ENCODE measurements at regions not wholly inside any gene's neighbourhood (a gene's known extent, or its start where the extent isn't known, plus 50 kb on each side); places are given as distances from the start of the nearest gene placed in this dataset.

DNA sequence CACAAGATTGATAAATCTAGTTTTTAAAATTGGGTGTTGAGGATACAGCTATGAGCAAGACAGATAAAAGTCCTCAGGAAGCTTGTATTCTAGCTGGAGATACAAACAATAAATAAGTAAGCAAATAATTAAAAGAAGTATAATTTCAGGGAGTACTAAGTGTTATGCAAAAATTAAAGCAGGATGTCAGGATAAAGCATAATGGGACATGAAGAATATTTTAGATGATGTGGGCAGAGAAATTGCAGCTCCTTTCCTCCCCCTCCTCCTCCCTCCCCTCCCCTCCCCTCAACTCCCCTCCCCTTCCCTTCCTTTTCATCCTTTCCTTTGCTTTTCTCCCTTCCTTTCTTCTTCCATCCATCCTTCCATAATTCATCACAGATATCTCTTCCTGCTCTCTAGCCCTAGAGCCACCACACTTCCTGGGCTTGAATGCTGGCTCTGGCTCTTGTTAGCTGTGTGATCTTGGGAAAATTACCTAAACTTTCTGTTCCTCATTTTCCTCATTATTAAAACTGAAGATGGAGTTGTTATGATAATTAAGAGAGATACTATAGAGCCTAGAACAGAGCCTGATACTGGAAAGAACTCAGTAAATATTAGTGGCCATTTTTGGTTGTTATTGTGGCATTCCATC is 323.9 kb downstream of the AACS start:
- no peak overlapping the region for H3K27ac ChIP-seq (ENCODE audit: low read length)
- H3K27me3 ChIP-seq (ENCODE audit: insufficient read depth, low read depth, low read length): no peaks in the 10 kb centered on the region
- no peaks in the 10 kb centered on the region for H4K20me1 ChIP-seq (ENCODE audit: insufficient read depth)
- no peak overlapping the region for H3K4me2 ChIP-seq (ENCODE audit: low read length)
- no peaks in the 10 kb centered on the region for H3K9me2 ChIP-seq (ENCODE audit: insufficient read depth, low read length)
- H3K4me3 ChIP-seq (ENCODE audit: low read length): no peak overlapping the region
- no peaks in the 10 kb centered on the region for H3K36me3 ChIP-seq (ENCODE audit: insufficient read depth, low read length)
- no peak for TF ChIP-seq MXI1 (conservative IDR thresholded peaks at IDR 0.05; ENCODE audit: poor library complexity, severe bottlenecking)
- TF ChIP-seq, protein P1, sequence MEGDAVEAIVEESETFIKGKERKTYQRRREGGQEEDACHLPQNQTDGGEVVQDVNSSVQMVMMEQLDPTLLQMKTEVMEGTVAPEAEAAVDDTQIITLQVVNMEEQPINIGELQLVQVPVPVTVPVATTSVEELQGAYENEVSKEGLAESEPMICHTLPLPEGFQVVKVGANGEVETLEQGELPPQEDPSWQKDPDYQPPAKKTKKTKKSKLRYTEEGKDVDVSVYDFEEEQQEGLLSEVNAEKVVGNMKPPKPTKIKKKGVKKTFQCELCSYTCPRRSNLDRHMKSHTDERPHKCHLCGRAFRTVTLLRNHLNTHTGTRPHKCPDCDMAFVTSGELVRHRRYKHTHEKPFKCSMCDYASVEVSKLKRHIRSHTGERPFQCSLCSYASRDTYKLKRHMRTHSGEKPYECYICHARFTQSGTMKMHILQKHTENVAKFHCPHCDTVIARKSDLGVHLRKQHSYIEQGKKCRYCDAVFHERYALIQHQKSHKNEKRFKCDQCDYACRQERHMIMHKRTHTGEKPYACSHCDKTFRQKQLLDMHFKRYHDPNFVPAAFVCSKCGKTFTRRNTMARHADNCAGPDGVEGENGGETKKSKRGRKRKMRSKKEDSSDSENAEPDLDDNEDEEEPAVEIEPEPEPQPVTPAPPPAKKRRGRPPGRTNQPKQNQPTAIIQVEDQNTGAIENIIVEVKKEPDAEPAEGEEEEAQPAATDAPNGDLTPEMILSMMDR (IDR thresholded peaks at IDR 0.05; ENCODE audit: poor library complexity, severe bottlenecking): no peak
- no peak for TF ChIP-seq EZH2 (IDR thresholded peaks at IDR 0.05; ENCODE audit: borderline replicate concordance, insufficient read depth, low read length, poor library complexity, severe bottlenecking)
- no peak for TF ChIP-seq RAD21 (conservative IDR thresholded peaks at IDR 0.05)
- no peak for TF ChIP-seq SMC3 (conservative IDR thresholded peaks at IDR 0.05; ENCODE audit: poor library complexity)
- no peak for TF ChIP-seq POLR2AphosphoS5 (IDR thresholded peaks at IDR 0.05)
- no peak for TF ChIP-seq EP300 (conservative IDR thresholded peaks at IDR 0.05; ENCODE audit: poor library complexity, severe bottlenecking)
- no peak for TF ChIP-seq TAF1 (IDR thresholded peaks at IDR 0.05; ENCODE audit: low read depth)
- TF ChIP-seq, protein P2, sequence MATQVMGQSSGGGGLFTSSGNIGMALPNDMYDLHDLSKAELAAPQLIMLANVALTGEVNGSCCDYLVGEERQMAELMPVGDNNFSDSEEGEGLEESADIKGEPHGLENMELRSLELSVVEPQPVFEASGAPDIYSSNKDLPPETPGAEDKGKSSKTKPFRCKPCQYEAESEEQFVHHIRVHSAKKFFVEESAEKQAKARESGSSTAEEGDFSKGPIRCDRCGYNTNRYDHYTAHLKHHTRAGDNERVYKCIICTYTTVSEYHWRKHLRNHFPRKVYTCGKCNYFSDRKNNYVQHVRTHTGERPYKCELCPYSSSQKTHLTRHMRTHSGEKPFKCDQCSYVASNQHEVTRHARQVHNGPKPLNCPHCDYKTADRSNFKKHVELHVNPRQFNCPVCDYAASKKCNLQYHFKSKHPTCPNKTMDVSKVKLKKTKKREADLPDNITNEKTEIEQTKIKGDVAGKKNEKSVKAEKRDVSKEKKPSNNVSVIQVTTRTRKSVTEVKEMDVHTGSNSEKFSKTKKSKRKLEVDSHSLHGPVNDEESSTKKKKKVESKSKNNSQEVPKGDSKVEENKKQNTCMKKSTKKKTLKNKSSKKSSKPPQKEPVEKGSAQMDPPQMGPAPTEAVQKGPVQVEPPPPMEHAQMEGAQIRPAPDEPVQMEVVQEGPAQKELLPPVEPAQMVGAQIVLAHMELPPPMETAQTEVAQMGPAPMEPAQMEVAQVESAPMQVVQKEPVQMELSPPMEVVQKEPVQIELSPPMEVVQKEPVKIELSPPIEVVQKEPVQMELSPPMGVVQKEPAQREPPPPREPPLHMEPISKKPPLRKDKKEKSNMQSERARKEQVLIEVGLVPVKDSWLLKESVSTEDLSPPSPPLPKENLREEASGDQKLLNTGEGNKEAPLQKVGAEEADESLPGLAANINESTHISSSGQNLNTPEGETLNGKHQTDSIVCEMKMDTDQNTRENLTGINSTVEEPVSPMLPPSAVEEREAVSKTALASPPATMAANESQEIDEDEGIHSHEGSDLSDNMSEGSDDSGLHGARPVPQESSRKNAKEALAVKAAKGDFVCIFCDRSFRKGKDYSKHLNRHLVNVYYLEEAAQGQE (IDR thresholded peaks at IDR 0.05; ENCODE audit: borderline replicate concordance): no peak
- H3K9ac ChIP-seq (ENCODE audit: low read length): no peak overlapping the region
- H2AFZ ChIP-seq (ENCODE audit: low read depth, low read length): no peak overlapping the region
- no peaks in the 10 kb centered on the region for H3K79me2 ChIP-seq (replicated peaks; ENCODE audit: insufficient read depth, low read length)
- H3F3A ChIP-seq (ENCODE audit: insufficient read depth, low read length, poor library complexity, severe bottlenecking): no peaks in the 10 kb centered on the region
- no peaks in the 10 kb centered on the region for H3K9me3 ChIP-seq (ENCODE audit: low read length)

DNA sequence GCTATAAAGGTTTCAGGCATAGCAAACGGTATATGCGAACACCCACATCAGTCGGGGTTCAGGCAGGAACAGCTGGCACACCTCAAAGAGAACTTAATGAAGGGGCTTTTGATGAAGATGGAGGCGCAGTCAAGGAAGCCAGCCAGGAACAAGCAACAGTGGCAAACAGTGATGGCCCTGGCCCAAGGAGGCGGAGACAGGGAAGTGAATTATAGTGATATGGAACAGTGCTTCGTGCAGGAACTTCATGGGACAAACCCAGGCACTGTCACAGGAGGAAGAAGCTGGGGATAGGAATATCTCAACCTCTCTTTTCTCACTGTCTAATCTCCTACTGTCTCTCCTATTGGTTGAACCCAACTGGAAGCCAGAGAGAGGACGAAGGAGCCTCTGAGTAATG is 328.3 kb downstream of the AACS start:
- Histone ChIP-seq H4K20me1 (ENCODE audit: insufficient read depth) (no peaks in the 10 kb centered on the region), H3K4me2 (ENCODE audit: low read length) (no peak overlapping the region), H3K27me3 (ENCODE audit: insufficient read depth, low read depth, low read length) (no peaks in the 10 kb centered on the region), H3K27ac (ENCODE audit: low read length) (no peak overlapping the region), H3K79me2 (replicated peaks; ENCODE audit: insufficient read depth, low read length) (no peaks in the 10 kb centered on the region), H3K4me3 (ENCODE audit: low read length) (no peak overlapping the region), H3K36me3 (ENCODE audit: insufficient read depth, low read length) (no peaks in the 10 kb centered on the region), H3K9me3 (ENCODE audit: low read length) (no peaks in the 10 kb centered on the region), H3K9me2 (ENCODE audit: insufficient read depth, low read length) (no peaks in the 10 kb centered on the region), H3F3A (ENCODE audit: insufficient read depth, low read length, poor library complexity, severe bottlenecking) (no peaks in the 10 kb centered on the region), H2AFZ (ENCODE audit: low read depth, low read length) (no peak overlapping the region), H3K9ac (ENCODE audit: low read length) (no peak overlapping the region)
- TF ChIP-seq, protein P2 (IDR thresholded peaks at IDR 0.05; ENCODE audit: borderline replicate concordance): no peak
- TF ChIP-seq MXI1 (conservative IDR thresholded peaks at IDR 0.05; ENCODE audit: poor library complexity, severe bottlenecking) (no peak), SMC3 (conservative IDR thresholded peaks at IDR 0.05; ENCODE audit: poor library complexity) (no peak), EP300 (conservative IDR thresholded peaks at IDR 0.05; ENCODE audit: poor library complexity, severe bottlenecking) (no peak), POLR2AphosphoS5 (IDR thresholded peaks at IDR 0.05) (no peak), TAF1 (IDR thresholded peaks at IDR 0.05; ENCODE audit: low read depth) (no peak)
